Hippocampal formation (tissue), 2 donors: ENCODE measurements at regions not wholly inside any gene's neighbourhood (a gene's known extent, or its start where the extent isn't known, plus 50 kb on each side); places are given as distances from the start of the nearest gene placed in this dataset.
"Not testable (repeated sequence)": the region's sequence is repeated elsewhere in the genome, so short reads cannot be mapped to it uniquely, and the experiment has no call there.

ENCODE experiments used
- DNase-seq, 2 donors: peaks; one replicate each; lab custom pipeline; 2025; lab: John Stamatoyannopoulos, UW

- DNase-seq = no peak
Observed at GRCh38 chr2:11922294-11922693, 175.9 kb downstream of the LPIN1 start.

- DNase-seq = no peak
Observed at GRCh38 chr2:11923935-11924334, 177.5 kb downstream of the LPIN1 start.

- no peak for DNase-seq
Observed at GRCh38 chr2:11925295-11926066, 179.0 kb downstream of the LPIN1 start.

- no peak for DNase-seq
Observed at GRCh38 chr2:11930211-11930761, 183.9 kb downstream of the LPIN1 start.

- no peak for DNase-seq
Observed at GRCh38 chr2:11932048-11932512, 185.6 kb downstream of the LPIN1 start.

- DNase-seq = no peak
Observed at GRCh38 chr2:11932962-11933361, 186.5 kb downstream of the LPIN1 start.

GRCh38 chr2:11933854-11934253, 187.4 kb downstream of the LPIN1 start:
- DNase-seq = no peak

- DNase-seq = no peak
Observed at GRCh38 chr2:11936761-11937160, 190.3 kb downstream of the LPIN1 start.

GRCh38 chr2:11938196-11938595, 191.8 kb downstream of the LPIN1 start:
- no peak for DNase-seq

- DNase-seq = no peak
Observed at GRCh38 chr2:11939523-11939922, 193.1 kb downstream of the LPIN1 start.

- no peak for DNase-seq
Observed at GRCh38 chr2:11940121-11940743, 193.8 kb downstream of the LPIN1 start.

GRCh38 chr2:11940799-11941198, 194.4 kb downstream of the LPIN1 start:
- no peak for DNase-seq

GRCh38 chr2:11941201-11942177, 195.1 kb downstream of the LPIN1 start:
- DNase-seq = no peak

- DNase-seq = no peak
Observed at GRCh38 chr2:11942178-11942569, 195.7 kb downstream of the LPIN1 start.

GRCh38 chr2:11944311-11944710, 197.9 kb downstream of the LPIN1 start:
- DNase-seq = no peak

GRCh38 chr2:11945139-11946126, 199.0 kb downstream of the LPIN1 start:
- no peak for DNase-seq

GRCh38 chr2:11947956-11948355, 201.5 kb downstream of the LPIN1 start:
- DNase-seq = no peak

GRCh38 chr2:11949732-11950523, 203.5 kb downstream of the LPIN1 start:
- DNase-seq = no peak

- no peak for DNase-seq
Observed at GRCh38 chr2:11950896-11951295, 204.5 kb downstream of the LPIN1 start.

- DNase-seq = not testable (repeated sequence)
Observed at GRCh38 chr2:11951492-11951891, 205.1 kb downstream of the LPIN1 start.
